Endodermal cell (in vitro differentiated cells): ENCODE measurements at regions not wholly inside any gene's neighbourhood (a gene's known extent, or its start where the extent isn't known, plus 50 kb on each side); places are given as distances from the start of the nearest gene placed in this dataset.

Source experiments
- DNase-seq: peaks from one replicate; pipeline ENCODE4 v3.0.0-alpha.2; 2017
- H3K27ac ChIP-seq: 2 replicates; pipeline ENCODE4 v1.5.1; 2013; ENCODE audit warnings: mild to moderate bottlenecking, low read depth, low read length, moderate library complexity
- H3K27me3 ChIP-seq: 2 replicates; pipeline ENCODE4 v1.6.1; 2013; ENCODE audit warnings: mild to moderate bottlenecking, low read length, moderate library complexity; ENCODE audit not compliant: insufficient read depth, control insufficient read depth, poor library complexity, severe bottlenecking
- H3K36me3 ChIP-seq: 2 replicates; pipeline ENCODE4 v1.7.0; 2013; ENCODE audit warnings: mild to moderate bottlenecking, low read length, moderate library complexity; ENCODE audit not compliant: control insufficient read depth, insufficient read depth
- H3K4me1 ChIP-seq: one replicate; pipeline ENCODE4 v1.7.0; 2013; ENCODE audit warnings: low read length; ENCODE audit not compliant: control insufficient read depth, insufficient read depth
- H3K4me3 ChIP-seq: 2 replicates; pipeline ENCODE4 v1.5.1; 2013; ENCODE audit warnings: mild to moderate bottlenecking, low read length, moderate library complexity
- H3K9ac ChIP-seq: 2 replicates; pipeline ENCODE4 v1.6.1; 2013; ENCODE audit warnings: mild to moderate bottlenecking, low read length, moderate library complexity; ENCODE audit not compliant: poor library complexity, severe bottlenecking; ENCODE audit errors: extremely low read depth
- H3K9me3 ChIP-seq: 2 replicates; pipeline ENCODE4 v1.6.1; 2013; ENCODE audit warnings: mild to moderate bottlenecking, low read length, moderate library complexity; ENCODE audit not compliant: control insufficient read depth
- H3K27ac Mint-ChIP-seq: 2 replicates; pipeline ENCODE4 v1.8.0; 2020; ENCODE audit warnings: mixed read lengths
- H3K27me3 Mint-ChIP-seq: 2 replicates; pipeline ENCODE4 v1.8.0; 2021; ENCODE audit warnings: mild to moderate bottlenecking, mixed read lengths; ENCODE audit not compliant: insufficient read depth
- H3K36me3 Mint-ChIP-seq: 2 replicates; pipeline ENCODE4 v1.8.0; 2020; ENCODE audit warnings: low read depth, mixed read lengths
- H3K4me1 Mint-ChIP-seq: 2 replicates; pipeline ENCODE4 v1.8.0; 2020; ENCODE audit warnings: mixed read lengths
- H3K4me3 Mint-ChIP-seq: 2 replicates; pipeline ENCODE4 v1.8.0; 2020; ENCODE audit warnings: mild to moderate bottlenecking, moderate library complexity, mixed read lengths
- H3K9me3 Mint-ChIP-seq: 2 replicates; pipeline ENCODE4 v1.8.0; 2020; ENCODE audit warnings: mild to moderate bottlenecking, mixed read lengths
- CTCF ChIP-seq: fragments of 200-600 bp; sonication (generic); conservative IDR thresholded peaks from 2 replicates; pipeline ENCODE4 v1.5.0; 2021; ENCODE audit warnings: antibody characterized with exemption, mild to moderate bottlenecking
- WGBS, 2 experiments: methylation state at CpG; one replicate each; pipeline versions ENCODE4 v1.1.5 to v1.1.7; 2013; ENCODE audit warnings: missing lambda C conversion rate in 2 of 2, mixed read lengths in 1 of 2; ENCODE audit not compliant: insufficient coverage in 1 of 2, insufficient read length in 1 of 2; 5-methylcytosine and 5-hydroxymethylcytosine counted together

GRCh38 chr5:42241636-42242035 lies 181.6 kb upstream of the GHR start:
- no peaks in the 10 kb centered on the region for H3K27me3 ChIP-seq
- no peaks in the 10 kb centered on the region for H3K4me1 Mint-ChIP-seq
- no peak overlapping the region for H3K9ac ChIP-seq
- WGBS, 2 experiments, result 91% methylated on average over 2 of the region's 2 CpGs; no CpG with 5 or more reads in 1 of the 2 experiments
- H3K27ac ChIP-seq, result no peak overlapping the region
- no peak overlapping the region for H3K27ac Mint-ChIP-seq
- H3K27me3 Mint-ChIP-seq, result no peaks in the 10 kb centered on the region
- no peak for TF ChIP-seq CTCF
- no peaks in the 10 kb centered on the region for H3K4me1 ChIP-seq
- no peaks in the 10 kb centered on the region for H3K36me3 Mint-ChIP-seq
- no peak for DNase-seq
- H3K36me3 ChIP-seq, result no peaks in the 10 kb centered on the region
- no peaks in the 10 kb centered on the region for H3K9me3 Mint-ChIP-seq
- no peak overlapping the region for H3K4me3 ChIP-seq
- H3K9me3 ChIP-seq, result no peaks in the 10 kb centered on the region
- H3K4me3 Mint-ChIP-seq, result no peak overlapping the region

GRCh38 chr5:42242210-42242609 lies 181.0 kb upstream of the GHR start:
- Mint-ChIP-seq H3K27me3 (no peaks in the 10 kb centered on the region), H3K27ac (no peak overlapping the region), H3K9me3 (peaks cover 4% of the 10 kb centered on the region), H3K4me1 (no peaks in the 10 kb centered on the region), H3K36me3 (no peaks in the 10 kb centered on the region), H3K4me3 (no peak overlapping the region)
- no peaks in the 10 kb centered on the region for H3K4me1 ChIP-seq
- H3K4me3 ChIP-seq, result no peak overlapping the region
- DNase-seq, result no peak
- H3K27me3 ChIP-seq, result no peaks in the 10 kb centered on the region
- no peak overlapping the region for H3K27ac ChIP-seq
- H3K9me3 ChIP-seq, result peaks cover 1% of the 10 kb centered on the region
- TF ChIP-seq CTCF, result no peak
- no CpG with 5 or more reads among the region's 1 CpG for WGBS, 2 experiments
- no peaks in the 10 kb centered on the region for H3K36me3 ChIP-seq
- no peak overlapping the region for H3K9ac ChIP-seq

GRCh38 chr5:42242881-42243485 lies 180.3 kb upstream of the GHR start:
- Histone ChIP-seq H3K36me3 (no peaks in the 10 kb centered on the region), H3K9me3 (peaks cover 3% of the 10 kb centered on the region), H3K4me1 (no peaks in the 10 kb centered on the region), H3K4me3 (no peak overlapping the region), H3K27ac (no peak overlapping the region), H3K9ac (no peak overlapping the region), H3K27me3 (no peaks in the 10 kb centered on the region)
- 84 to 90% methylated on average over 2 to 4 of the region's 5 CpGs for WGBS, 2 experiments
- Mint-ChIP-seq H3K27ac (no peak overlapping the region), H3K4me3 (no peak overlapping the region), H3K4me1 (no peaks in the 10 kb centered on the region), H3K27me3 (no peaks in the 10 kb centered on the region), H3K36me3 (no peaks in the 10 kb centered on the region), H3K9me3 (peaks cover 8% of the 10 kb centered on the region)
- TF ChIP-seq CTCF, result no peak
- no peak for DNase-seq
